Neural cell (in vitro differentiated cells): ENCODE measurements at regions not wholly inside any gene's neighbourhood (a gene's known extent, or its start where the extent isn't known, plus 50 kb on each side); places are given as distances from the start of the nearest gene placed in this dataset.

Experiments used
- H2AFZ ChIP-seq: fragments of 200-600, 300-800 bp; sonication (generic), shearing (Covaris generic); 2 replicates; pipeline ENCODE4 v1.6.0; 2014; ENCODE audit warnings: low read depth, mild to moderate bottlenecking, antibody characterized with exemption, low read length, moderate library complexity
- H3F3A ChIP-seq: fragments of 200-600 bp; shearing (Covaris generic); 2 replicates; pipeline ENCODE4 v1.6.1; 2016; ENCODE audit warnings: mild to moderate bottlenecking, moderate library complexity, mixed read lengths, antibody characterized with exemption, low read length; ENCODE audit not compliant: insufficient read depth, poor library complexity, severe bottlenecking
- H3K27ac ChIP-seq: fragments of 200-600, 300-800 bp; sonication (generic), shearing (Covaris generic); 2 replicates; pipeline ENCODE4 v1.5.1; 2014; ENCODE audit warnings: mild to moderate bottlenecking, low read length, moderate library complexity
- H3K27me3 ChIP-seq: fragments of 300-800, 200-600 bp; sonication (generic), shearing (Covaris generic); 2 replicates; pipeline ENCODE4 v1.6.0; 2014; ENCODE audit warnings: mild to moderate bottlenecking, low read depth, low read length, moderate library complexity; ENCODE audit not compliant: insufficient read depth
- H3K36me3 ChIP-seq: fragments of 300-800, 200-600 bp; sonication (generic), shearing (Covaris generic); 2 replicates; pipeline ENCODE4 v1.5.1; 2014; ENCODE audit warnings: mild to moderate bottlenecking, antibody characterized with exemption, low read length, moderate library complexity; ENCODE audit not compliant: insufficient read depth
- H3K4me2 ChIP-seq: fragments of 300-800, 200-600 bp; sonication (generic), shearing (Covaris generic); 2 replicates; pipeline ENCODE4 v1.6.0; 2014; ENCODE audit warnings: mild to moderate bottlenecking, low read length
- H3K4me3 ChIP-seq: fragments of 300-800, 200-600 bp; sonication (generic), shearing (Covaris generic); 2 replicates; pipeline ENCODE4 v1.5.1; 2014; ENCODE audit warnings: mild to moderate bottlenecking, low read length, moderate library complexity
- H3K79me2 ChIP-seq: fragments of 200-600 bp; shearing (Covaris generic); replicated peaks from 2 replicates; pipeline ENCODE4 v1.6.0; 2014; ENCODE audit warnings: mild to moderate bottlenecking, low read length, moderate library complexity; ENCODE audit not compliant: insufficient read depth
- H3K9ac ChIP-seq: fragments of 300-800, 200-600 bp; sonication (generic), shearing (Covaris generic); 2 replicates; pipeline ENCODE4 v1.6.1; 2016; ENCODE audit warnings: mild to moderate bottlenecking, low read length, mixed read lengths
- H3K9me2 ChIP-seq: fragments of 200-600 bp; shearing (Covaris generic); 2 replicates; pipeline ENCODE4 v1.6.1; 2016; ENCODE audit warnings: mild to moderate bottlenecking, low read length, mixed read lengths; ENCODE audit not compliant: insufficient read depth
- H3K9me3 ChIP-seq: fragments of 200-600, 300-800 bp; sonication (generic), shearing (Covaris generic); 2 replicates; pipeline ENCODE4 v1.6.1; 2016; ENCODE audit warnings: mild to moderate bottlenecking, mixed run types, low read length, moderate library complexity, mixed read lengths
- H4K20me1 ChIP-seq: fragments of 200-600 bp; shearing (Covaris generic); 2 replicates; pipeline ENCODE4 v1.6.1; 2016; ENCODE audit warnings: mild to moderate bottlenecking, mixed run types; ENCODE audit not compliant: insufficient read depth
- CTCF ChIP-seq: fragments of 450-650 bp; IDR thresholded peaks from 2 replicates; pipeline ENCODE4 v1.5.1; 2014; ENCODE audit warnings: antibody characterized with exemption, mild to moderate bottlenecking, moderate library complexity; ENCODE audit not compliant: poor library complexity, severe bottlenecking
- EP300 ChIP-seq: fragments of 450-650 bp; conservative IDR thresholded peaks from 2 replicates; pipeline ENCODE4 v1.6.1; 2014; ENCODE audit warnings: antibody characterized with exemption, mild to moderate bottlenecking, moderate library complexity; ENCODE audit not compliant: poor library complexity, severe bottlenecking
- EZH2 ChIP-seq: fragments of 200-600, 300-800 bp; shearing (Covaris generic), sonication (generic); IDR thresholded peaks from 2 replicates; pipeline ENCODE4 v1.6.1; 2014; ENCODE audit warnings: antibody characterized with exemption, low read length, borderline replicate concordance, mild to moderate bottlenecking; ENCODE audit not compliant: insufficient read depth, poor library complexity, severe bottlenecking
- MXI1 ChIP-seq: fragments of 450-650 bp; conservative IDR thresholded peaks from 2 replicates; pipeline ENCODE4 v1.6.1; 2014; ENCODE audit warnings: antibody characterized with exemption, mild to moderate bottlenecking; ENCODE audit not compliant: poor library complexity, severe bottlenecking
- POLR2AphosphoS5 ChIP-seq: IDR thresholded peaks from 2 replicates; pipeline ENCODE4 v1.6.1; 2012
- RAD21 ChIP-seq: fragments of 450-650 bp; conservative IDR thresholded peaks from 2 replicates; pipeline ENCODE4 v1.6.1; 2014; ENCODE audit warnings: antibody characterized with exemption, mild to moderate bottlenecking, moderate library complexity
- SMC3 ChIP-seq: fragments of 450-650 bp; conservative IDR thresholded peaks from 2 replicates; pipeline ENCODE4 v1.6.1; 2014; ENCODE audit warnings: antibody characterized with exemption, mild to moderate bottlenecking, moderate library complexity; ENCODE audit not compliant: poor library complexity
- TAF1 ChIP-seq: IDR thresholded peaks from 2 replicates; pipeline ENCODE4 v1.6.1; 2012; ENCODE audit warnings: low read depth
- TF ChIP-seq, protein P1 (sequence below): IDR thresholded peaks from 2 replicates; pipeline ENCODE4 v1.6.1; 2012; ENCODE audit warnings: borderline replicate concordance

DNA sequence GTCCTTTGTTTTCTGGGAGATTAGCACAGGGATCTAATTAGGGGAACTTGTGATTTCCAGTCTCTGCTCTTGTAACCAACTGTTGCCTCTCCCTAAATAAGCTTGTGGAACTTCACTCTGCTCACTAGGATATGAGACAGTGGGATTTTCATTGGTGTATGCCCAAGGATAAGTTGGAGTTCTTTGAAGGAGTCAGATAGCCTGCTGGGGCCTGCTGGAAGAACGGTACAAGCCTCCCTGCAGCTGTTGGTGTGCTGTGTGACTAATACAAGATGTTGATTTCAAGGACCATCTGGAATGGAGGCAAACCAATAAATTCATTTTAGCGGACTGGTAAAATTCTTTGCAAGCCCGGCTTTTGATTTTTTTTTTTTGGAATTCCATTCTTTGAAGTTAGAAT, 167.0 kb downstream of the AASDH start:
- TF ChIP-seq SMC3 (no peak), EZH2 (no peak), EP300 (no peak), RAD21 (no peak), POLR2AphosphoS5 (no peak), MXI1 (no peak), CTCF (no peak), TAF1 (no peak)
- TF ChIP-seq, protein P1, sequence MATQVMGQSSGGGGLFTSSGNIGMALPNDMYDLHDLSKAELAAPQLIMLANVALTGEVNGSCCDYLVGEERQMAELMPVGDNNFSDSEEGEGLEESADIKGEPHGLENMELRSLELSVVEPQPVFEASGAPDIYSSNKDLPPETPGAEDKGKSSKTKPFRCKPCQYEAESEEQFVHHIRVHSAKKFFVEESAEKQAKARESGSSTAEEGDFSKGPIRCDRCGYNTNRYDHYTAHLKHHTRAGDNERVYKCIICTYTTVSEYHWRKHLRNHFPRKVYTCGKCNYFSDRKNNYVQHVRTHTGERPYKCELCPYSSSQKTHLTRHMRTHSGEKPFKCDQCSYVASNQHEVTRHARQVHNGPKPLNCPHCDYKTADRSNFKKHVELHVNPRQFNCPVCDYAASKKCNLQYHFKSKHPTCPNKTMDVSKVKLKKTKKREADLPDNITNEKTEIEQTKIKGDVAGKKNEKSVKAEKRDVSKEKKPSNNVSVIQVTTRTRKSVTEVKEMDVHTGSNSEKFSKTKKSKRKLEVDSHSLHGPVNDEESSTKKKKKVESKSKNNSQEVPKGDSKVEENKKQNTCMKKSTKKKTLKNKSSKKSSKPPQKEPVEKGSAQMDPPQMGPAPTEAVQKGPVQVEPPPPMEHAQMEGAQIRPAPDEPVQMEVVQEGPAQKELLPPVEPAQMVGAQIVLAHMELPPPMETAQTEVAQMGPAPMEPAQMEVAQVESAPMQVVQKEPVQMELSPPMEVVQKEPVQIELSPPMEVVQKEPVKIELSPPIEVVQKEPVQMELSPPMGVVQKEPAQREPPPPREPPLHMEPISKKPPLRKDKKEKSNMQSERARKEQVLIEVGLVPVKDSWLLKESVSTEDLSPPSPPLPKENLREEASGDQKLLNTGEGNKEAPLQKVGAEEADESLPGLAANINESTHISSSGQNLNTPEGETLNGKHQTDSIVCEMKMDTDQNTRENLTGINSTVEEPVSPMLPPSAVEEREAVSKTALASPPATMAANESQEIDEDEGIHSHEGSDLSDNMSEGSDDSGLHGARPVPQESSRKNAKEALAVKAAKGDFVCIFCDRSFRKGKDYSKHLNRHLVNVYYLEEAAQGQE = no peak
- Histone ChIP-seq H3K9me3 (no peaks in the 10 kb centered on the region), H4K20me1 (no peaks in the 10 kb centered on the region), H3K27ac (no peak overlapping the region), H3K79me2 (no peaks in the 10 kb centered on the region), H3K4me3 (no peak overlapping the region), H2AFZ (no peak overlapping the region), H3K36me3 (no peaks in the 10 kb centered on the region), H3K9me2 (no peaks in the 10 kb centered on the region), H3F3A (peaks cover 3% of the 10 kb centered on the region), H3K27me3 (no peaks in the 10 kb centered on the region), H3K4me2 (no peak overlapping the region), H3K9ac (no peak overlapping the region)

GRCh38 chr4:56219447-56219846, 167.8 kb downstream of the AASDH start:
- Histone ChIP-seq H3K79me2 (no peaks in the 10 kb centered on the region), H3K27ac (no peak overlapping the region), H3K27me3 (no peaks in the 10 kb centered on the region), H4K20me1 (no peaks in the 10 kb centered on the region), H3K9me3 (no peaks in the 10 kb centered on the region), H3K4me3 (no peak overlapping the region), H3F3A (peaks cover 3% of the 10 kb centered on the region), H3K9ac (no peak overlapping the region), H3K4me2 (no peak overlapping the region), H3K9me2 (no peaks in the 10 kb centered on the region), H3K36me3 (no peaks in the 10 kb centered on the region), H2AFZ (no peak overlapping the region)
- TF ChIP-seq POLR2AphosphoS5 (no peak), CTCF (no peak), EP300 (no peak), EZH2 (no peak), MXI1 (no peak), TAF1 (no peak), RAD21 (no peak), SMC3 (no peak)
- TF ChIP-seq, protein P1 = no peak
